Erythroblast (primary cell): ENCODE measurements at regions not wholly inside any gene's neighbourhood (a gene's known extent, or its start where the extent isn't known, plus 50 kb on each side); places are given as distances from the start of the nearest gene placed in this dataset.

Experiments
- GATA1 ChIP-seq: IDR thresholded peaks from 2 replicates; pipeline ENCODE4 v1.6.1; 2011; ENCODE audit warnings: low read depth, mild to moderate bottlenecking, control low read depth, low read length, moderate library complexity
- POLR2A ChIP-seq: IDR thresholded peaks from 2 replicates; pipeline ENCODE4 v1.6.1; 2011; ENCODE audit warnings: mild to moderate bottlenecking, low read length

DNA sequence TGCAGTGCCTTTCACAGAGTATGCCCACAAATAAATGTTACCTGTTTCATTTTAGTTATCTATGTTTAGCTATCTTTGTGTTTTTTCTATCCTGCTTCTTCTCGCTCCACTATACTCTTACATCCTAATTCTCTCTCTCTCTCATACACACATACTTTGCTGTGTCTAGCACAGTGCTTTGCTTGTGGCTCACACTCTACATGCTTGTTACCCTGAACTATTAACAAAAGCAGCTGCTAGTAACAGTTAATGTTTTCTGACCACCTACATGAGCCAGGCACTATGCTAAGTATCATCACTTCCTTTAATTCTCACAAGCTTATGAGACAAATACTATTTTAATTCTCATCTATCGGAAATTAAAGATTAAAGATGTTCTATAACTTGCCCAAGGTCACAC lies 390.5 kb upstream of the HNRNPA3 start:
- no peak for TF ChIP-seq POLR2A
- no peak for TF ChIP-seq GATA1
